ENCODE measurements at regions not wholly inside any gene's neighbourhood (a gene's known extent, or its start where the extent isn't known, plus 50 kb on each side); places are given as distances from the start of the nearest gene placed in this dataset.

GRCh38 chr13:78028960-78029359, 110.3 kb upstream of the EDNRB start:
- no peak for TF ChIP-seq CTCF (IDR thresholded peaks at IDR 0.05; ENCODE audit: low read length)
- no peak for TF ChIP-seq EZH2 (optimal IDR thresholded peaks at IDR 0.05; ENCODE audit: low read depth, low read length)
- no peak for TF ChIP-seq EZH2phosphoT487 (IDR thresholded peaks at IDR 0.05; ENCODE audit: low read length)

Measured in MM.1S (cell line).